ENCODE measurements at regions not wholly inside any gene's neighbourhood (a gene's known extent, or its start where the extent isn't known, plus 50 kb on each side); places are given as distances from the start of the nearest gene placed in this dataset.

DNA sequence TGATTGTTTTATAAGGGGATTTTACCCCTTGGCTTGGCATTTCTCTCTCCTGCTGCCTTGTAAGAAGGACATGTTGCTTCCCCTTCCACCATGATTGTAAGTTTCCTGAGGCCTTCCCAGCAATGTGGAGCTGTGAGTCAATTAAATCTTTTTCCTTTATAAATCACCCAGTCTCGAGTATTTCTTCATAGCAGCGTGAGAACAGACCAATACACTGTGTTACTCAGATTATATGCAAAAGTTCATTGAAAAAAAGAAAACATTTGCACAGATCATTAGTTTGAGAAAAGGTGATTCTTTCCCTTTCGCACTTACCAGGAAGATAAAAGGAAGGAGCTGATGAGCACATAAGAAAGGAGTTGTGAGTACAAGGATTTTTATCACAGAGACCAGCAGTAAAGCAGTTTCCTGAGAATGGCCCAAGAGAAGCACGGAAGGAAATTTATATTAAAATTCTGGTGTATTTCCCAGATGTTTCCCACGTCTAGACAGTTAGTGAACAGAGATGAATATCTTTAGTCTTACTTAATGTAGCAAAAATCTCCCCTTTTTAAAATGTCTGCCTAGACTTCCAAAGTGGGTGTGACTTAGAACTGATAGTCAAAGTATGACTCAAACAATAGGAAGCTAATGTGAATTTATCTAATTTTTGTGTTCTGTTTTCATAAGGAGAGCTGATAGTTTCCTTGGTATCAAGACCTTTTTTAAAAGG lies 431.8 kb upstream of the SGCG start:
- FAIRE-seq (no peak), ATAC-seq (peak in 1 of 4 donors; percentile 40), DNase-seq (no peak)
- TF ChIP-seq, protein P1, sequence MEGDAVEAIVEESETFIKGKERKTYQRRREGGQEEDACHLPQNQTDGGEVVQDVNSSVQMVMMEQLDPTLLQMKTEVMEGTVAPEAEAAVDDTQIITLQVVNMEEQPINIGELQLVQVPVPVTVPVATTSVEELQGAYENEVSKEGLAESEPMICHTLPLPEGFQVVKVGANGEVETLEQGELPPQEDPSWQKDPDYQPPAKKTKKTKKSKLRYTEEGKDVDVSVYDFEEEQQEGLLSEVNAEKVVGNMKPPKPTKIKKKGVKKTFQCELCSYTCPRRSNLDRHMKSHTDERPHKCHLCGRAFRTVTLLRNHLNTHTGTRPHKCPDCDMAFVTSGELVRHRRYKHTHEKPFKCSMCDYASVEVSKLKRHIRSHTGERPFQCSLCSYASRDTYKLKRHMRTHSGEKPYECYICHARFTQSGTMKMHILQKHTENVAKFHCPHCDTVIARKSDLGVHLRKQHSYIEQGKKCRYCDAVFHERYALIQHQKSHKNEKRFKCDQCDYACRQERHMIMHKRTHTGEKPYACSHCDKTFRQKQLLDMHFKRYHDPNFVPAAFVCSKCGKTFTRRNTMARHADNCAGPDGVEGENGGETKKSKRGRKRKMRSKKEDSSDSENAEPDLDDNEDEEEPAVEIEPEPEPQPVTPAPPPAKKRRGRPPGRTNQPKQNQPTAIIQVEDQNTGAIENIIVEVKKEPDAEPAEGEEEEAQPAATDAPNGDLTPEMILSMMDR (IDR thresholded peaks at IDR 0.05), result no peak
- Histone ChIP-seq H3K9me3 (no peaks in the 10 kb centered on the region), H3K36me3 (no peaks in the 10 kb centered on the region), H3K27me3 (no peaks in the 10 kb centered on the region), H3K4me1 (no peaks in the 10 kb centered on the region), H3K4me3 (no peak overlapping the region), H3K27ac (no peak overlapping the region)
- intact Hi-C loops (cut with DNase I), result no loop called here
- WGBS, 2 donors, result 49 to 62% methylated on average over 5 of the region's 5 CpGs

DNA sequence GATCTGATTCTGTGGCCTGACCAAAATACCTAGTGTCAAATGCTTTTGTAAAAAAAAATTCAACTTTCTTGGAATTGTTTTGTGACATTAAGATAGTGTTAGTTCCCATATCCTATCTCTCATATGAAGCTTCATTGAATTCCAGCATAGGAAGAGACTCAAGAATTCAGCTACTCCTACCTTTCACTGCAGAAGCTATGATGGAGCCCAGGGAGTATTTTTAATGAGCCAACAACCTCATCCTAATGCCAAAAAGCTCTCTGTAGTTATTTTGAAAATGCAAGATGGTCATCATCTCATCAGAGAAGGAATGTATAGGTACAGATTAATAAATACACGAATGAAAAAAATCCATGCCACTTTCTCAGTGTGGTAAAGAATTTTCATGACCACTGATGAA lies 431.2 kb upstream of the SGCG start:
- no peak for ATAC-seq
- intact Hi-C loops (cut with DNase I), result no loop called here
- TF ChIP-seq, protein P1 (IDR thresholded peaks at IDR 0.05), result no peak
- FAIRE-seq, result no peak
- H3K27ac ChIP-seq, result no peak overlapping the region
- no peaks in the 10 kb centered on the region for H3K4me1 ChIP-seq
- DNase-seq, result no peak
- no peaks in the 10 kb centered on the region for H3K27me3 ChIP-seq
- 53 to 72% methylated on average over 1 of the region's 1 CpG for WGBS, 2 donors
- no peak overlapping the region for H3K4me3 ChIP-seq
- no peaks in the 10 kb centered on the region for H3K36me3 ChIP-seq
- no peaks in the 10 kb centered on the region for H3K9me3 ChIP-seq

DNA sequence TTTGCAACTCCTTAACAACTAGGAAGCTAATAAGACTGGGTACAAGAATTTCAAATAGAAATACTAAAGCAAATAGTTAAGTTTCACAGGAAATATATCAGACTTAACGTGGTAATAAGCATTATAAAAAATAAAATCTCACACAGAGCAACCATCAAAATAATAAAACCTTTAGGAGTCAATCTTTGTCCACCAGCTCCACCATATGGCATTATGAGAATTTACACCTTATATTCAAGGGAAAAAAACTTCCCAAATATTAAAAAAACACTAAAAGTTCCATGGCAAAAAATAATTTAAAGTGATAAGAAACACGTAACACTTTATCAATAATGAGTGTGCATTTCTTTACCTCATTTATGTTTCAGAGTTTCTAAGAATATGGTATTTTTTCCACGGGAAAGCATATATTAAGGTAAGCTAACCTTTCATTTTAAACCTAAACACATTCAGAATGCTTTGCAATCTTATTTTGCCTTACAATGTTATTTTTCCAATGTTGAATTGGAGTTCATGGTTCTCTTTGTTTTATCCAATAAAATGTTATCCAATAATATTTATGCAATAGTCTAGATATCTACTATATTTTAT lies 423.2 kb upstream of the SGCG start:
- H3K9me3 ChIP-seq, result no peaks in the 10 kb centered on the region
- H3K4me1 ChIP-seq, result no peaks in the 10 kb centered on the region
- 23 to 36% methylated on average over 3 of the region's 3 CpGs for WGBS, 2 donors
- H3K36me3 ChIP-seq, result no peaks in the 10 kb centered on the region
- H3K27me3 ChIP-seq, result no peaks in the 10 kb centered on the region
- H3K27ac ChIP-seq, result no peak overlapping the region
- no peak for ATAC-seq
- H3K4me3 ChIP-seq, result no peak overlapping the region
- no peak for FAIRE-seq
- intact Hi-C loops (cut with DNase I), result no loop called here
- TF ChIP-seq, protein P1 (IDR thresholded peaks at IDR 0.05), result no peak
- no peak for DNase-seq

DNA sequence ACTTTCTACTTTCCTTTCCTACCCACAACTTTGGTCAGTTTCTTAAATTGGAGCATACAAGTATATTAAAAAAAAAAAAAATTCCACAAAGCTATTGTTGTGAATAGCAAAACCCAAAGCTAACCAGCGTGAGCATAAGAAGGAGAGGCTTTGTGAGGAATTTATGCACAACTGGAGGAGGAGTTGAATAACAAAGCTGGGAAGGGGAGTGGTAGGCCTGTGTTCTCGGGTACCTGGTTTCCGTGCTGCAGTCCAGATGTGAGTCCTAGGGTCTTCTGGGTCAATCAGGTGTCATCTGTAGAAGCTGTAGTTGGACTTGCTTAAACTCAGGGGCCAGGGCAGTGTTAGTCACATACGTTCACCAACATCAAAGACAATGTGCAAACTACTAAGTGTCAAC lies 422.5 kb upstream of the SGCG start:
- WGBS, 2 donors, result 67 to 86% methylated on average over 4 of the region's 4 CpGs
- intact Hi-C loops (cut with DNase I), result no loop called here
- FAIRE-seq, result no peak

More for the DNA sequence above, 422.5 kb upstream of the SGCG start:
- Histone ChIP-seq H3K36me3 (no peaks in the 10 kb centered on the region), H3K9me3 (no peaks in the 10 kb centered on the region), H3K4me1 (no peaks in the 10 kb centered on the region), H3K4me3 (no peak overlapping the region), H3K27ac (no peak overlapping the region), H3K27me3 (no peaks in the 10 kb centered on the region)
- TF ChIP-seq, protein P1 (IDR thresholded peaks at IDR 0.05), result no peak
- ATAC-seq (no peak), DNase-seq (no peak)
